Gastrocnemius medialis (tissue), 4 donors: ENCODE measurements at regions not wholly inside any gene's neighbourhood (a gene's known extent, or its start where the extent isn't known, plus 50 kb on each side); places are given as distances from the start of the nearest gene placed in this dataset.

Source experiments
- CTCF ChIP-seq, 5 experiments: fragments of 450-650 bp in 3 of 5; fragments of 200-600 bp in 2 of 5; sonication (generic) in 2 of 5; IDR thresholded peaks in 4 of 5; conservative IDR thresholded peaks in 1 of 5; 1 replicate in 4 of 5; 2 replicates in 1 of 5; pipeline ENCODE4 v1.5.1; 2016 to 2019; ENCODE audit warnings: antibody characterized with exemption in 5 of 5, mild to moderate bottlenecking in 3 of 5, moderate library complexity in 3 of 5
- POLR2A ChIP-seq, 2 donors: fragments of 450-650 bp; IDR thresholded peaks; one replicate each; pipeline ENCODE4 v1.6.1; 2017; ENCODE audit warnings: antibody characterized with exemption in 2 of 2, mild to moderate bottlenecking in 2 of 2, moderate library complexity in 2 of 2

DNA sequence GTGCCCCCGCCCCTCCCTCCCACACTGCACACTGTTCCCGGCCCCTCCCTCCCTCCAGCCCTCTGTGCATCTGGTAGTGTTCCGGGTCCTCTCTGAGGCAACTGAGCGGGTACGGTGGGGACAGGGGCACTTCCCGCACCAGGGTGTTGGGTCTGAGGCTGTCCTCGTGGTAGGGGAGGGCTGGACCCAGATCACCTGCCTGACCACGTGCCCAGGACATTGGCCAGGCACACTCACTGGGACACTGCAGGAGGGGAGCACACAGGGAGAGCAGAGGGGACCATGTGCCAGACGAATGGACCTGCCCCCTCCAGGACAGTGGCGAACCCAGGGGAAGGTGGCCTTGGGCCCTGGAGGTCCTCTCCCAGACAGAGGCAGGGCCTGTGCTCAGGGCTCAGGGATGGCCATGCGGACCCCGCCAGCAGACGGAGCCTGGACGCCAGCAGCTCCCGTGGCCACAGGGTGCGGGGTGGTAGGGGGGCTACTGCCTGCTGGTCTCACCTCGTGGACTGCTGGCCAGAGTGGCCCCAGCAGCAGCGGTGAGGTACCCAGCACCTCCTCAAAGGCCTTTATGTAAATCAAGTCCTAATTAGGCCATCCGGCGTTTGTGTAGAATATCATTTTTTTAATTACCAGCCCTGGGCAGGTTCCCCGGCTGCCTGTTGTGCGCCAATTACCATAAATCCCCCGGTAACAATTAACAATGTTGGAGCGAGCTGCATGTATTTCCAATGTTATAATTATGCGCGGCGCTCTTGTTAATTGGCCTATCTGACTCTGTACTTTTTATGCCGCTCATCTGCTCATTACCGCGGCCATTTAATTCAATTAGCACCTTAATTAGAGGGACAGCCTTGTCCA, 106.9 kb downstream of the FAM53A start:
- TF ChIP-seq CTCF (IDR thresholded peaks at IDR 0.05 in 4 of 5, conservative IDR thresholded peaks at IDR 0.05 in 1 of 5) (no peak), POLR2A (IDR thresholded peaks at IDR 0.05) (no peak)
